ENCODE measurements at regions not wholly inside any gene's neighbourhood (a gene's known extent, or its start where the extent isn't known, plus 50 kb on each side); places are given as distances from the start of the nearest gene placed in this dataset.

- TF ChIP-seq, protein P1, sequence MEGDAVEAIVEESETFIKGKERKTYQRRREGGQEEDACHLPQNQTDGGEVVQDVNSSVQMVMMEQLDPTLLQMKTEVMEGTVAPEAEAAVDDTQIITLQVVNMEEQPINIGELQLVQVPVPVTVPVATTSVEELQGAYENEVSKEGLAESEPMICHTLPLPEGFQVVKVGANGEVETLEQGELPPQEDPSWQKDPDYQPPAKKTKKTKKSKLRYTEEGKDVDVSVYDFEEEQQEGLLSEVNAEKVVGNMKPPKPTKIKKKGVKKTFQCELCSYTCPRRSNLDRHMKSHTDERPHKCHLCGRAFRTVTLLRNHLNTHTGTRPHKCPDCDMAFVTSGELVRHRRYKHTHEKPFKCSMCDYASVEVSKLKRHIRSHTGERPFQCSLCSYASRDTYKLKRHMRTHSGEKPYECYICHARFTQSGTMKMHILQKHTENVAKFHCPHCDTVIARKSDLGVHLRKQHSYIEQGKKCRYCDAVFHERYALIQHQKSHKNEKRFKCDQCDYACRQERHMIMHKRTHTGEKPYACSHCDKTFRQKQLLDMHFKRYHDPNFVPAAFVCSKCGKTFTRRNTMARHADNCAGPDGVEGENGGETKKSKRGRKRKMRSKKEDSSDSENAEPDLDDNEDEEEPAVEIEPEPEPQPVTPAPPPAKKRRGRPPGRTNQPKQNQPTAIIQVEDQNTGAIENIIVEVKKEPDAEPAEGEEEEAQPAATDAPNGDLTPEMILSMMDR (IDR thresholded peaks at IDR 0.05; ENCODE audit: poor library complexity): no peak
- TF ChIP-seq EZH2 (IDR thresholded peaks at IDR 0.05; ENCODE audit: borderline replicate concordance) (no peak), EZH2phosphoT487 (IDR thresholded peaks at IDR 0.05; ENCODE audit: low read depth, severe bottlenecking, unreplicated experiment) (no peak)
Measured at GRCh38 chr5:131023498-131023865, 141.6 kb downstream of the HINT1 start.

All from hepatocyte (in vitro differentiated cells).